ENCODE measurements at regions not wholly inside any gene's neighbourhood (a gene's known extent, or its start where the extent isn't known, plus 50 kb on each side); places are given as distances from the start of the nearest gene placed in this dataset.
A peak's percentile ranks its signal among the peaks of the same experiment; 100 is the strongest.
"Not testable (repeated sequence)": the region's sequence is repeated elsewhere in the genome, so short reads cannot be mapped to it uniquely, and the experiment has no call there.

DNA sequence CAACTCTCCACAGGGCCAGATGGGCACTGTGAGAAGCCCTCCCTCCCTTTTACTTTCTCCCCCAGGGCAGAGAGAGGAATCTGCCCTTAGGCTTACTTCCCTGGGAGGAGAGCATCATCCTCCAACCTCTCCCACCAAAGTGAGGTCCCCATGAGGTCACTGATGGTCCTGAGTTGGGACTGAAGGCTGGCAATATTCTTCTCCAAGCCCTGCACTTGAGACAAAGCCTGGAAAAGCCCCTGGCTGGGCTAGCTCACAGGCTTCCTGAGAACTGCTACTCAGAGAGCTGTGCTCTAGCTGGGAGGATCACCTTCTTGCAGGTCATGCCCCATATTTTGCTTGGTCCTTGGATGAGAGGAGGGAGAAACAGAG, 110.0 kb upstream of the MEF2A start:
- peak; percentile 11 for DNase-seq (ENCODE audit: low spot score)

DNA sequence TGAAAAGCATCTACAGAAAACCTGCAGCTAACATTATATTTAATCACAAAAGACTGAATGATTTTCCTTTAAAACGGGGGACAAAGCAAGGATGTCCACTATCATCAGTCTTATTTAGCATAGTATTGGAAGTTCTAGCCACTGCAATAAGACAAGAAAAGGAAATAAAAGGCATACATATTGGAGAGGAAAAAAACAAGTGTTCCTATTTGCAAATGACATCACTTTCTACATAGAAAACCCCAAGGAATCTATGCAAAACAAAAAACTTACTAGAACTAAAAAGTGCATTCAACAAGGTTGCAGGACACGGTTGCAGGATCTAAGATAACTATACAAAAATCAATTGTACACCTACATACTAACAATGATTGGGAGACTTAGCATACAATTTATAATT, 101.6 kb upstream of the MEF2A start:
- DNase-seq (ENCODE audit: low spot score): no peak

DNA sequence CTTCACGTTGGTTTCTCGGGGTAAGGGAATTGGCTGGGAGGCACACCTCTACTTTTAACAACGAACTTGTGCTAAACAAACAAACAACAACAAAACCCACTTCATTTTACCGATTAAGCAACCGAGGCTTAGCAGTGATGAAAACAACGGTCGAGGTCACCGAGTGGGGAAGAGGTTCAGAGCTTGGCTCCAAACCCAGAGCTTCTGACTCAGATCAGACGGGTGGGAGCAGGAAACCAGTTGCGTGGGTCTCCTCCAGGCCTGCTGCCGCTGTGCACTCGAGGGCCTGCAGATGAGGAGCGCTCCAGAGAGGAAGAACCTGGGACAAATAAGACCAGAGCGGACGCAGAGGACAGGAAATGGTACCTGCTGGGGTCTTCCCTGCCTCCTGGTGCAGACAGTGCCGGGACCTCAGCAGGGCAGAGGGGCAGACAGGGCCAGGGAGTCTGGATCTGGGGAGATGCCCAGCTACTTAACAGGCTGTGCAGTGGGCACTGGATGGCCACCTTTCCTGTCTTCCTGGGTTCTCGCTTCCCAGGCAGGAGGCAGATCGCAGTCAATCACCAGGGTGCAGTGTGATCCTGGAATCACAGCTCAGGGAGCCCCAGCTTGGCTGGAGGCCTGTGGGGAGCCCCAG, 99.0 kb upstream of the MEF2A start:
- DNase-seq (ENCODE audit: low spot score): no peak

DNA sequence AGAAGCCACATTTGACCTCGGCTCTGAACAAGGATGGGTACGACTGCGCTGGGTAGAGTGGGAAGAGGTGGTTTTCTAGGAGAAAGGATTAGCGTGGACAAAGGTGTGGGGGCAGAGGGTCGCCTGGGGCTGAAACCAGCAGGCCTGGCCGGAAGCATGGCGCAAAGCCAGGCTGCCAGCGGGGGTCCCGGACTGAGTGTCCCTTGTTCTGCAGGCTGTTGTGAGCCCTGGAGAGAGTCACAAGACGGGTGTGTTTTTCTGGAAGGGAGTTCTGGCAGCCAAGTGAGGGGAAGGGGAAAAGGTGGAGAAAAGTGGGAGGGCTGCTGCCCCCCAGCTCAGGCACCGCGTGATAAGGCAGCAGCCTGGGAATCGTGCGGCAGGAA, 98.5 kb upstream of the MEF2A start:
- DNase-seq (ENCODE audit: low spot score): no peak

DNA sequence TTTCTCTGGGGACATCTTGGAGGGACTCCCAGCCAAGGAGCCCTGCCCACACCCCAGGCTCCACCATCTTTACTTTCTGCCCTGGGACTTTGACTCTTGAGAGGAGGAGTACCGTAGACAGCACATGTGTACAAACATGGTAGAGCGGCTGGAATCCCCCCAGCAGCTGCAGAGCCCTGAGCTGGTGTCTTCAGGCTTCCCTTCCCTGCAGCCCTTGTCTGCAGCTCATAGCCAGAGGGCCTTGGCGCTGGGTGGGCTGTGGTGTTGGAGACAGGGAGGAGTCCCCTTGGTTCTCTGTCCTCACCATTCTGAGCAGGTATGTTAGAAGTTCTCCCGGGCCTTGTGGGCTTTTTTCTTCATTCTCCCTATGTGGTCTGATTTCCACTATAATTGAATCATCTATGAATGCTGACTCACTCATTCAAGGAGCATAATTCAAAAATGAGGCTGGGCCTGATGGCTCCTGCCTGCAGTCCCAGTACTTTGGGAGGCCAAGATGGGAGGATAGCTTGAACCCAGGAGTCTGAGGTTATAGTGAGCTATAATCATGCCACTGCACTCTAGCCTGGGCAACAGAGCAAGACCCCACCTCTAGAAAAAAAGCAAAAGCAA, 97.8 kb upstream of the MEF2A start:
- no peak for DNase-seq (ENCODE audit: low spot score)

DNA sequence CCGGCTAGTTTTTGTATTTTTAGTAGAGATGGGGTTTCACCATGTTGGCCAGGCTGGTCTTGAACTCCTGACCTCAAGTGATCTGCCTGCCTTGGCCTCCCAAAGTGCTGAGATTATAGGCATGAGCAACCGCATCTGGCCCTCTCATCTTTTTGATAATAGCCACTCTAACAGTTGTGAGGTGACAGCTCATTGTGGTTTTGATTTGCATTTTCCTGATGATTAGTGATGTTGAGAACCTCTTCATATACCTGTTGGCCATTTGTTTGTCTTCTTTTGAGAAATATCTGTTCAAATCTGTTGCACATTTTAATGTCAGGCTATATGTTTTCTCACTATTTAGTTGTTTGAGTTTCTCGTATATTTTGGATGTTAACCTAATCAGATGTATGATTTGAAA, 95.6 kb upstream of the MEF2A start:
- not testable (repeated sequence) for DNase-seq (ENCODE audit: low spot score)

DNA sequence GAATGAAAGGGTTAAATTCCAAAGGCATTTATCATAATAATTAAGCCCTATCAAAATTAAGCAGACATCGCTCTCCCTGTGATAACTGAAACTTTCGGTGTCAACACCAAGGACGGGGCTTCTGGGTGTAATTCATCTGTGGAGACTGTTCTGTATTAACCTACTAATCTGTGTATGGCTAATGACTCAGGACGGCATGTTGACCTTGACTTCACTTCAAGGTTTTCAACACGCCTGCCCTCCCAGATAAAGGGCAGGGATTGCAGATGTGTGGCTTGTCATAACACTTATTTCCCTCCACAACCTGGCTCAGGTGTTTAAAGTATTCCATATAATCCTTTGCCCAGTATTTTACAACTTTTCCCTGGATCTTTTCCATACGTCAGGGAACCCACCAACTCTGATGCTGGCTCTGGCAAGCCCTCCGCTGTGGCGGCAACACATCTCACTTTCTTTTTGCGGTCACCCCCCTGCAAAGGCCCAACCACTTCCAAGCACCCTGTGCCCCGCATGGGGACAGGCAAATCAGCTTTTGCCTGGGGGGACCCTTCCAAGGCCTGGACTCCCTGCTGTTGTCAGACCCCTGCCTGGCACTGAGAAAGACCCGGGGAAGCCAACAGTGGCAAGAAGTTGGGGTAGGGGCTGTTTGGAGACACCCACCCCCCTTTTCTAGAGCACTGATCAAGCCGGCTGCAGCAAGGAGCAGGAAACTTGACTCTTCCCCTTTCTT, 93.2 kb upstream of the MEF2A start:
- no peak for DNase-seq (ENCODE audit: low spot score)

DNA sequence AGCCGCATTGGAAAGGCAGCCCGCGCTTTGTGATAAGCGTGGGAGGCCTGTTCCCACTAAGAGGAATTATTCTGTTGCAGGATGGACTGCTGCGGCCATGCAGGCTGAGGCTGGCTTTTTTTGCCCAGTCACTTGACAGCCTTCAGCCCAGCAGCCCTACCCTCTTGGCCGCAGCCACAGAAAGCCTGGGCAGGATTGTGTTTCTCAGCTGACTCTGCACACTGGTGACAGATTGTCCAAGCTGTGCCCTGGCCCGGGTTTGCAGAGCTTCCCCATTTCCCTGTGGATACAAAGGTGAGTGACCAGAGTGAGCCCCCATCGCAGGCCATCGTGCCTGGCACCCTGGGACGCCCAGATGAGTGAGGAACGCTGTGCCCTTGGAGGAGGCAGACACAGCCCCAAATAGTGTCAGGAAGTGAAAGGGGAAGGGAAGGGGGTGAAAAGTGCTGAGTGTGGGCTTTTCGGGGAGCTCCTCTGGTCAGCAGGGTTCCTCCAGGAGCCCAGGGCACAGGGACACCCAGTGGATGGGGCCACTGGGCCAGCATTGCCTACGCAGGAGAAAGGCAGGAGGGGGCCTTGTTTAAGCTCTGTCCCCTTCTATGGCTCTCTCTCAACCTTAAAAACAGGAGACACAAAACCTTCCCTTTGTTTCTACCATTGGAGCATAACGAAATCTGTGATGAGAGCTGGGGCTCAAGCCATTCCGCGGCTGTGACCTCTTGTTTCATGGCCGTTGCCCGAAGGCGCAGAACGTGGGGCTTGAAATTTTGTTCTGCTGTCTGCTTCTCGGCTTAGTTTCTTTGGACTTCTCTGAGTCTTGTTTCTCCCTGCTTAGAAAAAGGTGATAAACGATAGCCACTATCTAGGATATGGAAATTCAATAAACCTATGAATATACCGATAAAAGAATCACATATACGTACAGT, 91.5 kb upstream of the MEF2A start:
- DNase-seq (ENCODE audit: low spot score): no peak

DNA sequence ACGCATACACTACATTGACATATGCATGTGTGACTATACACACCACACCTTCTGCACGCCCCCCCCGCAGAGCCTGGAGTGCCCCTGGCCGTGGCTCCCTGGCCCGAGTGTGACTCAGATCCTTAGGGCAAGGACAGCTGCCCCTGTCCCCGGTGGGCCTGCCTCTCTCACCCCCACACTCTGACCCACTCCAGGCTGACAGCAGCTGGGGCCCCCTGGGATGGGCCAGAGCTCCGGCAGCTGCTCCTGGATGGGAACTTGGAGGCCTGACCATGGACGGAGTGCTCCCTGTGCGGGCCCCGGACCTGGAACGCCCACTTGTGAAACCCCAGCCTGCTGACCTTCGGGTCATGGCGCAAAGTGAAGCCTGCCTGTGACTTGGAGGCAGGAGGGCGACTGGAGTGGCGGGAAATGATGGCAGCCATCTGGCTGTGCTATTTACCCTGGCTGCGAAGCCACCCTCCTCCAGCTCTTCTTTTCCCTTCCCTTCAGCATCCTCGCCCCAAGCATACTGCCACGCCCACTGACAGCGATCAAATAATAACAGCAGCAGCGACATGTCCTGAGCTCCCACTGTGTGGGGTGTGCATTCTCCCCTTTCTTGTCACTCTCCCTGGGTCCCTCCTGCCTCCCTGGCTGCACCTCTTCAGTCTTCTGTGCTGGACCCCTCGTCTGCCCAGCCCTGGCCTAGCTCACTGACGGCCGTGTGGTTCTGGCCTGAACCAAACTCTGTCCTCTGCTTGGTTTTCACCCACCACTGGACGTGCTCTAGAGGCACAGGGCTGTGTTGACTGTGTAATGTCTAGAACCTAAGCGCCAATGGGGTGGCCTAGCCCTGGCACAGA, 90.7 kb upstream of the MEF2A start:
- DNase-seq (ENCODE audit: low spot score): no peak

DNA sequence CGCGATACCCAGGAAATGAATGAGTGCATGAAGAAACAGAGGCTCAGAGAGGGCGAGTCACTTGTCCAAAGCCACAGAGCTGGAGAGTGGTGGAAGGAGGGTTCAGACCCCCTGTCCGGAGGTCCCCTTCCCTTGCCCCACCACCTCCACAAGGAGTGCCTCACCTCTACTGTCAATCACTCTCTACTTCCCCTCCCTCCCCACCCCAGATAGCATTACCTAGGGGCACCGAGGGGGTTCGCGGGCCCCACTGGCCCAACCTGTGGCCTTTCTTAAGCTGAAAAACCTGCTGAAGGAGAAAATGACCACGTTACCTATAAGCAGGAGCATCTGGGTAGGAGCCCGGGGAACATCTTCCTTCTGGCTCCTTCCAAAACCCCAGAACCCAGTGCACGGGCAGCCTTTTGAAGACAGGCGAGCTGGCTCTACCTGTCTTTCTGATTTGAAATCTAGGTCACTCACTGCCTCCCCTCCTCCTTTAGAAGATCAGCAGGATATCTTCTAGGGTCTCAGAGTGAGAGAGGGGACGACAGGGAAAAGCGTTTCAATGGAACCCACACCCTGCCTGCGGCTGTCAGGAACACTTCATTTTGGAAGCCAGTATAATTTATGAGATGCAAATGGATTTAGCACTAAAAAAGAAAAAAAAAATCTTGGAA, 89.9 kb upstream of the MEF2A start:
- no peak for DNase-seq (ENCODE audit: low spot score)

DNA sequence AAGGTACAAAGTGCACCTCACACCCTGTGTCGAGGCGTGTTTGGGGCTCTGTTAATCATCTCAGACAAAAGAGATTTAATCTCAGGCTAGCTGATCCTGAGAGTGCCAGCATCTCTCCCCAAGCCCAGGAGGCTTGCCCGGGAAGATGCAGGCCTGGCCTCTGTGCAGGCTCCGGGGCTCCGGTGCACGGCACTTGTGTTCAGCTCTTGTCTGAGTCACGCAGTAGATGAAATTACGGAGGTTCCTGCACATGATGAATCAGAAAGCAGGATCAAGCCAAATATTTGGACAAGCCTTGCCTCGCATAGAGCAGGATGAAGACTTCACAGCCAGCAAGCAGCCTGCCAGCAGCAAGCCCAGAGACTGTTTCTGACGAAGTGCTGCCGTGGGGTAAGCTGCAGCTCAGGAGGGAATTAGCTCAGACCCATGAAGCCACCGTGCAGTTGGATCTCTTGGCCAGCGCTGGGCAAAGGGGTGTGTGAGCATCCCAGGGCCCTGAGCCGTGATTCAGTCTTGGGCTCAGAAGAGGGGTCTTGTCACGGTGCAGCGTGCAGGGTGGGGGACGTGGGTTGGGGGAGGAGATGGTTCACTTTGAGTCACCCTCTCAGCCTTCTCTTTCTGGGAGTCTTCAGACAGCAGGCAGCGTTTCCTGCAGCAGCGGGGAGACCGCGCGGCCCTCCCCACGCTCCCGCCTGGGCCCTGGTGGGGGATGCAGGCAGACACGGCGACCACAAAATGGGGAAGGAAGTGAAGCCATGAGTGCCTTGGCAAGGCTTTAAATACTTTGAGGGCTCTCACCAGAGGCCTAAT, 89.2 kb upstream of the MEF2A start:
- peak; percentile 79 for DNase-seq (ENCODE audit: low spot score)

DNA sequence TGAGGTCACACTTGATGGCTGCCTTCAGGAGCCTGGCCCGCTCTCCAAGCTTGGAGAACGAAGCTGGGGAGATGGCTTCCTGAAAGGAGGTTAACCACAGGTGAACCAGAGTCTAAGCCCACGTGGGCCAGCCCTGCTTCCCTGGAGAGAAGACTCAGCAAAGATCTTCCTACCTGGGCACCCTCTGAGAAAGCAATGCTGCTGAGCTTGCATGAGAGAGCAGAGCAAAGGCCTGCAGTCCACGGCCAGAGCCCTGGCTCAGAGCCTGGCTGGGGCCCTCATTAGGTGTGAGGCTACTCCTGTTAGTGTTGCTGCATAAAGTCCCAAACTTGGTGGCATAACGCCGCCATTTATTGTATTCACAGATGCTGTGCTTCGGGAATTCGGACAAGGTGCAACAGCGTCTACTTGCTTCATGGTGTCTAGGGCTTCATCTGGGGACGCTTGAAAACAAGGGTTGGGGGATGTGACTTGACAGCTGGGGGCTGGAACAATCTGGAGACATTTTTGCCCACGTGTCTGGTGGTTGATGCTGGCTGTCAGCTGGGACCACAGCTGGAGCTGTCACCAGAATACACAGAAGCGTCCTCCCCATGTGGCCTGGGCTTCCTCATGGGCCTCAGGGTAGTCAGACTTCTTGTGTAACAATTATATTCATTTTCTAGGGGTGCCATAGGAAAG, 87.9 kb upstream of the MEF2A start:
- no peak for DNase-seq (ENCODE audit: low spot score)

DNA sequence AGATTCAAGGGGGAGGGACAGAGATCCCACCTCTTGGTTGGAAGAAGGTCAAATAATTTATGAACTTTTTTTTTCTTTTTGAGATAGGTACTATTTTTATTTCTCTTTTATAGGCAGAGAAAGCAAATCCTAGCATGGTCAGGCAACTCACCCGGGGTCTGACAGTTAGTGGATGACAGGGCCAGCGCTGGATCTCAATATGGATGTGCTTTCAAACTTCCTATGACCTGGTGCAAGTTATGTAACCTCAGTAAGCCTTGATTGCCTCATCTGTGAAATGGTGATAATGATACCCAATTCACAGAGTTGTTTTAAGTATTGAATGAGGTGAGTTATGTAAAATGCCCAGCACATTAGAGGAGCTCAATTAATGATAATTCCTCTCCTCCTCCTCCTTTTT, 86.8 kb upstream of the MEF2A start:
- no peak for DNase-seq (ENCODE audit: low spot score)

DNA sequence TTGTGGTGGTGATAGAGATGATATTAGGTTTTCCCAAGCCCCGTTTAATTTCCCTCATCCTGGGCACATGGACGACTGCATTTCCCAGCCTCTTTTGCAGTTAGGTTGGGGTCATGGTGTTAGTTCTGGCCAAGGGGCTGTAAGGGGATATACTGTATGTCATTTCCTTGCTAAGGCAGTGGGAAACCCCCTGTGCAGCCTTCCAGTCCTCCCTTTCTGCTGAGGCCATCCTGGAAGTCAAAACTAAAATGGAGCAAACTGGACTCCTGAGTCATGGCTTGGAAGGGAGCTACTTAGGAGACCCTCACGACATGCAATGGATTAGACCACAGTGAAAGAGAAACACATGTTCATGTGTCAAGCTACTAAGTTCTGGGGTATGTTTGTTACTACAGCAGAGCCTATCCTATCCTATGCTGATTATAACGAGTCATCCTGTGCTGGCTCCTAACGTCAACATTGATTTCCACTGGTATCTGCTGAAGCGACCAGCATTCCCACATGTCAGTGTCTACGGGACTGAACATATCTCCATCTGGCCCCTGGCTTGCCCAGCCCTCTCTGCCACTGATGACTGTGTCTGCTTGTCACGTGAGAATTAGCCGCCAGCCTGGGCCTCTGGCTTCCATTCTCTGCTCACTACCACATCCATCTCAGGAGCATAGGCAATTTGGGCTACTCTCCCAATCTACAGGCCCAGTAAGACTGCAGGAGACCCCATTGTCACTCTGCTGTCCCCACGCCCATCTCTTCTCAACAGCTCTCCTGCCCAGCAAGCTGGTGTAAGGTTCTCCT, 85.6 kb upstream of the MEF2A start:
- DNase-seq (ENCODE audit: low spot score): no peak

DNA sequence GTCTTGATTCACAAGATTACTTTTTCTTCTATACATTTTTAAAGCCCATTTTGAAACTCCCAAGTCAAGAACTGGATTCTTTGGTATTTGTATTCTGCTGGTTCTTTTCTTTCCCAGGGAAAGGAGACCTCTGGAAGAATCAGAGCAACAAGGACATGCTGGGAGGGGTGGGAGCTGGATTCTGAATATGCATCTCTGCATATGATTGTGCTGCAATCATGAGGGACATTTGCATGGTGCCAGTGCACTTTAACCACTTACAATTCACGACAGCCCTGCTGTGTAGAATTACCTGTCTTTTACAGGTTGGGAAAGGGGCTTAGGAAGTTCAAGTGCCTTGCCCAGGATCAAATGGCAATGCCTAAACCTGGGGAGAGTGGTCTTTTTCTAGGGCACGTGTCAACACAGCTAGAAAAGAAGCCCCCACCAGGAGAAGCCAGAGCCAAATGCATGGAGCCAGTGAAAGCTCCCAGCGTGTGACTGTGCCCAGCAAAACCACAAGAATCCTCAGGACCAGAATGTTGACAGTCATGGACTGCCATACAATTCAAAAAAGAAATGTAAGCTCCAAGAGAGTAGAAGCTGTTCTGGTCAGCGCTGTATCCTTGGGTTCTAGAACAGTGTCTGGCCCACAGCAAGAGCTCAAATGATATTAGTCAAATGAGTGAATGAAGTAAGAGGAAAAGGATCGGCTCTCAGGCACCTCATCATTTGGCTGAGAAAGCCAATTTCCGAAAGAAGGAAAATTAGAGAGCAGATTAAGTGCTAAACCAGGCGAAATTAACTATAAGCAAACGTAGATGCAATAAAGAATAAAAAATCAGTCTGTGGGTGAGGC, 84.5 kb upstream of the MEF2A start:
- DNase-seq (ENCODE audit: low spot score): no peak

DNA sequence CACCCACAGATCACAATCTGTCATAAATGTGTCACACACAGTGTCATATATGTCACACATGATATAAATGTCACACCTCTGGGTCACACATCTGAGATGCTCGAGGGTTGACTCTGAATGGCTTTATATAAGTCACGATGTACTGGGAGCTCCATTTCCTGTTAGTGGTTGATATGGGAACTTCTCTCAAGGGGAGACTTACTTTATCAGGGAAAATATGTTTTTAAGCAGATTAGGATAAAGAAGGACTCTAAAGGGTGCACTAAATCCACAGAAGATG, 83.9 kb upstream of the MEF2A start:
- DNase-seq (ENCODE audit: low spot score): no peak

DNA sequence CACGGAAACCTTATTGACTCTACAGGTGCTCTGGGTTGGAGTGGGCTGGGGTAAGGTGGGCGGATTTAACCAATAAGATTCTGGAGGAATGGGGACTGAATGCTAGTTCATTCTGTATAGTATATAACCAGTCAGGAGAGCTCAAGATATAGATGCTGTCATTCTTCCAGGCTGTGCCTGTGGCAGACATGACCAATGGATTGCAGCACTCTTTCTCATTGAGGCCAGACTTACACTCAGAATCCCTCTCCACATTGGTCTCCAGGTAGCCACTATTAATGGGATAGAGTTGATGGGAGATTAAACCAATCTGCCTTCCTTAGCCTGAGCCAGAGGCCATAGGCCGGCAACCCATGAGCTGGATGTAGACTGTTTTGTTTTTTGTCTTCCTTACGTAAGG, 82.8 kb upstream of the MEF2A start:
- DNase-seq (ENCODE audit: low spot score): no peak
